GM12864 (cell line): ENCODE measurements at regions not wholly inside any gene's neighbourhood (a gene's known extent, or its start where the extent isn't known, plus 50 kb on each side); places are given as distances from the start of the nearest gene placed in this dataset.

Experiments used
- DNase-seq: peaks from one replicate; pipeline ENCODE4 v3.0.0-alpha.2; 2011; ENCODE audit warnings: low read depth
- H3K4me3 ChIP-seq: 2 replicates; pipeline ENCODE4 v1.5.1; 2011; ENCODE audit warnings: mild to moderate bottlenecking, low read depth, low read length, control low read depth
- CTCF ChIP-seq: IDR thresholded peaks from 2 replicates; pipeline ENCODE4 v1.5.1; 2011; ENCODE audit warnings: low read depth, mild to moderate bottlenecking, moderate library complexity, low read length, control low read depth, inconsistent platforms; ENCODE audit errors: missing control alignments

- no peak overlapping the region for H3K4me3 ChIP-seq
- no peak for TF ChIP-seq CTCF
- no peak for DNase-seq
Measured at GRCh38 chr2:226048611-226049010, 649.1 kb downstream of the NYAP2 start.

GRCh38 chr2:226045080-226045479 is 645.6 kb downstream of the NYAP2 start:
- TF ChIP-seq CTCF, result no peak
- DNase-seq, result no peak
- H3K4me3 ChIP-seq, result no peak overlapping the region

GRCh38 chr2:226040344-226040900 is 640.9 kb downstream of the NYAP2 start:
- H3K4me3 ChIP-seq, result no peak overlapping the region
- TF ChIP-seq CTCF, result no peak
- DNase-seq, result no peak

- no peak overlapping the region for H3K4me3 ChIP-seq
- TF ChIP-seq CTCF, result no peak
- no peak for DNase-seq
Measured at GRCh38 chr2:226037526-226037925, 638.0 kb downstream of the NYAP2 start.

GRCh38 chr2:226031647-226032501 is 632.4 kb downstream of the NYAP2 start:
- no peak for TF ChIP-seq CTCF
- H3K4me3 ChIP-seq, result no peak overlapping the region
- DNase-seq, result no peak

GRCh38 chr2:226030788-226031646 is 631.5 kb downstream of the NYAP2 start:
- DNase-seq, result no peak
- no peak for TF ChIP-seq CTCF
- no peak overlapping the region; the same call in 1 of the 2 replicates for H3K4me3 ChIP-seq
